ENCODE measurements at regions not wholly inside any gene's neighbourhood (a gene's known extent, or its start where the extent isn't known, plus 50 kb on each side); places are given as distances from the start of the nearest gene placed in this dataset.

GRCh38 chr10:4136121-4136520 is 351.1 kb upstream of the KLF6 start:
- TF ChIP-seq MAX (IDR thresholded peaks at IDR 0.05) (no peak), TAF1 (conservative IDR thresholded peaks at IDR 0.05) (no peak), CTCF (IDR thresholded peaks at IDR 0.05; ENCODE audit: low read depth, low read length, missing input control) (no peak)

Measured in liver (tissue), 3 donors.